Activated CD4-positive, alpha-beta memory T cell treated with anti-CD3 and anti-CD28 coated beads for 36 hours (primary cell): ENCODE measurements at regions not wholly inside any gene's neighbourhood (a gene's known extent, or its start where the extent isn't known, plus 50 kb on each side); places are given as distances from the start of the nearest gene placed in this dataset.
"Not testable (repeated sequence)": the region's sequence is repeated elsewhere in the genome, so short reads cannot be mapped to it uniquely, and the experiment has no call there.

Experiments
- CTCF ChIA-PET: fragments of 350-600 bp; sonication (Branson Sonifier 250); formaldehyde crosslinking; loops from one replicate; lab custom pipeline; 2021; ENCODE audit warnings: antibody characterized with exemption, inconsistent platforms; lab: Charles Lee
- POLR2A ChIA-PET: fragments of 350-600 bp; sonication (Branson Sonifier 250); formaldehyde crosslinking; loops from one replicate; lab custom pipeline; 2021; ENCODE audit warnings: antibody characterized with exemption; lab: Charles Lee
- DNase-seq: peaks from one replicate; pipeline ENCODE4 v3.0.0-alpha.2; 2020
- H3K27ac Mint-ChIP-seq: one replicate; pipeline ENCODE4 v1.8.0; 2021; ENCODE audit warnings: mixed read lengths
- H3K27me3 Mint-ChIP-seq: one replicate; pipeline ENCODE4 v1.8.0; 2021; ENCODE audit warnings: mixed read lengths
- H3K36me3 Mint-ChIP-seq: one replicate; pipeline ENCODE4 v1.8.0; 2021; ENCODE audit warnings: mixed read lengths
- H3K4me1 Mint-ChIP-seq: one replicate; pipeline ENCODE4 v1.8.0; 2021; ENCODE audit warnings: low read depth, mixed read lengths
- H3K4me3 Mint-ChIP-seq: one replicate; pipeline ENCODE4 v1.8.0; 2021; ENCODE audit warnings: mild to moderate bottlenecking, mixed read lengths
- H3K9me3 Mint-ChIP-seq: one replicate; pipeline ENCODE4 v1.8.0; 2021; ENCODE audit warnings: mixed read lengths
- intact Hi-C: fragments of 100-400 bp; cut with micrococcal nuclease; formaldehyde crosslinking; loops from one replicate; pipeline ENCODE4 v1.15.1; 2023

DNA sequence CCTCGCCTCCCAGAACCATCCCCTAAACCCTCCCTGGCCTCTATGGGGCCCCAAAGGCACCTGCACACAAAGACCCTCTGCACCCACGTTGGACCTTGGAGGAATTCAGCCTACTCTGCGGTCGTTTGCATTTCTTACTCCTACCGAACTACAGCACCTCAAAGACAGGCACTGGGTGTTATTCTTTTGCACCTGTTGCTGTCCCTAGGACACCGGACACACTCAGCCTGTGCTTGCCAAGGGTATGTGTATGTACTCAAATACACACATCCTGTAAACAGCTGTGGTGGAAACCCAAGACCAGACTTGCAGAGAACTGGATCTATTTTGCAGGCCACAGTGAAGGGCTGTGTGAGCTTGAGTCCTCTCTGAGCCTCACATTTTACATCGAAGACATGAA is 122.1 kb downstream of the TNFRSF13B start:
- H3K27ac Mint-ChIP-seq, H3K4me1 Mint-ChIP-seq, H3K27me3 Mint-ChIP-seq, CTCF ChIA-PET, H3K36me3 Mint-ChIP-seq, H3K4me3 Mint-ChIP-seq, DNase-seq, POLR2A ChIA-PET, intact Hi-C loops, H3K9me3 Mint-ChIP-seq: not testable (repeated sequence)

- DNase-seq, intact Hi-C loops, H3K4me3 Mint-ChIP-seq, POLR2A ChIA-PET, H3K9me3 Mint-ChIP-seq, CTCF ChIA-PET, H3K27ac Mint-ChIP-seq, H3K27me3 Mint-ChIP-seq, H3K36me3 Mint-ChIP-seq, H3K4me1 Mint-ChIP-seq: not testable (repeated sequence)
Observed at GRCh38 chr17:16848997-16849396, 122.9 kb downstream of the TNFRSF13B start.

GRCh38 chr17:16845098-16845497 is 126.8 kb downstream of the TNFRSF13B start:
- POLR2A ChIA-PET, DNase-seq, CTCF ChIA-PET, H3K27me3 Mint-ChIP-seq, H3K9me3 Mint-ChIP-seq, H3K4me3 Mint-ChIP-seq, intact Hi-C loops, H3K36me3 Mint-ChIP-seq, H3K4me1 Mint-ChIP-seq, H3K27ac Mint-ChIP-seq: not testable (repeated sequence)

DNA sequence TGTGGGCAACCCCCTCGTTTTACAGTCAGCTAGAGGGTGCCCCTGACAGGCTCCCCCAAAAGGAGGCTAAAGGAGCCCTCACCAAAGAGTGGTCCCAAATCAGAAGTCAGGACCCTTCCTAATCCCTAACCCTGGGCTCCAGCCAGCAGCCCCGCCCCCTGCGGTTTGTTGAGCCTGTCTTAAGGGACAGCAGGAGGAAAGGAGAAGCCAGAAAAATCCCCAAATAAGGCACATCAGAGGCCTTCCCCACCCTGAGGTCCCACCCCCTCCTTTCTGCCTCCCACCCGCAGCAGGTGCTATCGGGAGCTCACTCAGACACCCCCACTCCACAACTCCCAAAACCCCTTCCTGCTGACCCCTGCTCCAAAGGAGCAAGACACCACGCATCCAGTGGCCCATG is 127.2 kb downstream of the TNFRSF13B start:
- POLR2A ChIA-PET, intact Hi-C loops, H3K4me3 Mint-ChIP-seq, CTCF ChIA-PET, H3K27me3 Mint-ChIP-seq, DNase-seq, H3K4me1 Mint-ChIP-seq, H3K27ac Mint-ChIP-seq, H3K36me3 Mint-ChIP-seq, H3K9me3 Mint-ChIP-seq: not testable (repeated sequence)

DNA sequence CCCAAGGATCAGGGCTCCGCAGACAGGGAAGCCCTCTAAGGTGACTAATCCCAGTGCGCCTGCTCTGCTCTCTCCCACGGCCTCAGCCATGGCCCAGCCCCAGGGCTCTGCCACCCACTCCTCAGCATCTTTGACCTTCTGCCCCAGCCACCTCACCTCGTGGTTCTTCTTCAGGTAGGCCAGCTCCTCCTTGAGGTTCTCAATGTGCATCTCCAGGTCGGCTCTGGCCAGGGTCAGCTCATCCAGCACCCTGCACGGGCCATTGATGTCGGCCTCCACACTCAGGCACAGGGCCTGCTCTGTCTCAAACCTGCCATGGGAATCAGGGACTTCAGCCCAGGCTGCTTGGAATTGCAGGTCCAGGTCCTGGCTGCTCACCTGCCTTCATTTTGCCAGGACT is 128.4 kb downstream of the TNFRSF13B start:
- H3K9me3 Mint-ChIP-seq, H3K4me3 Mint-ChIP-seq, intact Hi-C loops, DNase-seq, H3K4me1 Mint-ChIP-seq, CTCF ChIA-PET, POLR2A ChIA-PET, H3K27ac Mint-ChIP-seq, H3K27me3 Mint-ChIP-seq, H3K36me3 Mint-ChIP-seq: not testable (repeated sequence)

DNA sequence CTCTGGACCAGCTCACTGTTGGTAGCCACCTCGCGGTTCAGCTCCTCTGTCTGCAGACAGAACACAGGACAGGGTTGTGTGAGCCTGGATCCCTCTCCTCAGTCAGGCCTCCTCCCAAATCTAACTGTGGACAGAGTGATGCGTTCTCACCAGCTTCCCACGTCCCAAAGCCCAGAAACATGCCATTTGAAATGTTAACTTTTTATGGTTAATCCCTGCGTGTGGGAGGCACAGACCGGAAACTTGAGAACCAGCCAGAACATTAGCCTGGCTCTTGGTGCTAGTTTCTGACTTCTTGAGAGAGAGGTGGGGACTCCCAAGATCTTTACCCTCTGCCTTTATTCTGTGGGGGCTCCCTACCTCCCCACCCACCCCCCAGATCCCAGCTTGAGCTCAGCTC is 129.6 kb downstream of the TNFRSF13B start:
- H3K27me3 Mint-ChIP-seq, H3K36me3 Mint-ChIP-seq, H3K4me1 Mint-ChIP-seq, POLR2A ChIA-PET, intact Hi-C loops, DNase-seq, H3K4me3 Mint-ChIP-seq, H3K9me3 Mint-ChIP-seq, CTCF ChIA-PET, H3K27ac Mint-ChIP-seq: not testable (repeated sequence)

DNA sequence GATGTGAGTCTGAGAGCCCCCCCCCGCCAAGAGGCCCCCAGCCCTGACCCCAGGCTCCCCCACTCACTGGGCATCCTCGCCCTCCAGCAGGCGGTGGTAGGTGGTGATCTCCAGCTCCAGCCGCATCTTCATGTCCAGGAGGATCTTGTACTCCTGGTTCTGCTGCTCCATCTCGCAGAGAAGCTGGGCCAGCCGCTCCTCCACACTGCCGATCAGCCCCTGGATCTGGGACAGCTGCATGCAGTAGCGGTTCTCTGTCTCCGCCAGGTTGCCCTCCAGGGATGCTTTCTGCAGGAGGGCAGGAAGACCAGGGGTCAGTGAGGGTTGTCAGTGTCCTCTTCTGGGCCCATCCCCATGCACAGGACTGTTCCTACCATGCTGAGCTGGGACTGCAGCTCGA is 130.0 kb downstream of the TNFRSF13B start:
- H3K4me1 Mint-ChIP-seq, H3K4me3 Mint-ChIP-seq, H3K36me3 Mint-ChIP-seq, DNase-seq, POLR2A ChIA-PET, H3K27me3 Mint-ChIP-seq, intact Hi-C loops, H3K27ac Mint-ChIP-seq, CTCF ChIA-PET, H3K9me3 Mint-ChIP-seq: not testable (repeated sequence)

DNA sequence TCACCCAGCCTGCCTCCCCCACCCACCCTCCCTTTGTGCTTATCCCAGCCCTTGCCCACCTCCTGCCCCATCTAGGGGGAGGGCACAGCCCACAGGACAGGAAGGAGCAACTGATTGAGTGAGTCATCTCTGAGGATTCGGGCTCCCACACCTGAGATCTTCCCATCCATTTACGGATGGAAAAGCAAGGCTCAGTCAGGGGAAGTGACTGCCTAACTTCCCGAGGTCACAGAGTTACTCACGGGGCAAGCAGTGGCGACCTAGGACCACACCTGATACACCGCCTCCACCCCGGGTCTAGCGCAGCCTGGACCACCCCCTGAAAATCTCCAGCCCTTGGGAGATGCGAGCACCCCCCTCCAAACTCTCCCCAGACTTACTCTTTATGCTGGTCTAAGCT is 131.7 kb downstream of the TNFRSF13B start:
- H3K9me3 Mint-ChIP-seq, CTCF ChIA-PET, H3K36me3 Mint-ChIP-seq, DNase-seq, H3K27me3 Mint-ChIP-seq, intact Hi-C loops, H3K4me3 Mint-ChIP-seq, H3K4me1 Mint-ChIP-seq, H3K27ac Mint-ChIP-seq, POLR2A ChIA-PET: not testable (repeated sequence)

GRCh38 chr17:16839242-16840175 is 132.4 kb downstream of the TNFRSF13B start:
- intact Hi-C loops, H3K4me1 Mint-ChIP-seq, H3K27ac Mint-ChIP-seq, H3K4me3 Mint-ChIP-seq, CTCF ChIA-PET, DNase-seq, H3K36me3 Mint-ChIP-seq, POLR2A ChIA-PET, H3K9me3 Mint-ChIP-seq, H3K27me3 Mint-ChIP-seq: not testable (repeated sequence)

- CTCF ChIA-PET, DNase-seq, H3K4me3 Mint-ChIP-seq, H3K27ac Mint-ChIP-seq, H3K4me1 Mint-ChIP-seq, H3K9me3 Mint-ChIP-seq, H3K36me3 Mint-ChIP-seq, H3K27me3 Mint-ChIP-seq, POLR2A ChIA-PET, intact Hi-C loops: not testable (repeated sequence)
Observed at GRCh38 chr17:16838795-16839194, 133.1 kb downstream of the TNFRSF13B start.

DNA sequence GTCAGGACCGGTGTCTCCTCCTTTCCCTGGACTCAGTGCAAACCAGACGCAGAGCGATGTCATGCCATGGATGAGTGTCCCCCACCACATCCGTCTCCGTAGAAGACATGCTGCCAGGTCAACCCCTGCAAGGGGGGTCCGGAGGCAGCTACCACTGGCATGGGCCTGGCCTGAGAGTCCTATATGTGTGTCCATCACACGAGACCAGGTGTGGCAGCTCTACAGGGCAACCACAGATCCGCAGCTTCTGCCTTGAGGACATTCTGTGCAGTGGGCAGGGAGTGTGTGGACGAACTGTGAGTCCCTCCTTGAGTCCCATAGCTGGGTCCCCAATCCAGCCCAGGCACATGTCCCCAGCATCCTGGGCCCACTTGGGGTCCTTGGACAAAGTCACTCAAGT is 133.6 kb downstream of the TNFRSF13B start:
- H3K4me1 Mint-ChIP-seq, H3K9me3 Mint-ChIP-seq, intact Hi-C loops, H3K36me3 Mint-ChIP-seq, CTCF ChIA-PET, DNase-seq, H3K4me3 Mint-ChIP-seq, H3K27ac Mint-ChIP-seq, POLR2A ChIA-PET, H3K27me3 Mint-ChIP-seq: not testable (repeated sequence)

DNA sequence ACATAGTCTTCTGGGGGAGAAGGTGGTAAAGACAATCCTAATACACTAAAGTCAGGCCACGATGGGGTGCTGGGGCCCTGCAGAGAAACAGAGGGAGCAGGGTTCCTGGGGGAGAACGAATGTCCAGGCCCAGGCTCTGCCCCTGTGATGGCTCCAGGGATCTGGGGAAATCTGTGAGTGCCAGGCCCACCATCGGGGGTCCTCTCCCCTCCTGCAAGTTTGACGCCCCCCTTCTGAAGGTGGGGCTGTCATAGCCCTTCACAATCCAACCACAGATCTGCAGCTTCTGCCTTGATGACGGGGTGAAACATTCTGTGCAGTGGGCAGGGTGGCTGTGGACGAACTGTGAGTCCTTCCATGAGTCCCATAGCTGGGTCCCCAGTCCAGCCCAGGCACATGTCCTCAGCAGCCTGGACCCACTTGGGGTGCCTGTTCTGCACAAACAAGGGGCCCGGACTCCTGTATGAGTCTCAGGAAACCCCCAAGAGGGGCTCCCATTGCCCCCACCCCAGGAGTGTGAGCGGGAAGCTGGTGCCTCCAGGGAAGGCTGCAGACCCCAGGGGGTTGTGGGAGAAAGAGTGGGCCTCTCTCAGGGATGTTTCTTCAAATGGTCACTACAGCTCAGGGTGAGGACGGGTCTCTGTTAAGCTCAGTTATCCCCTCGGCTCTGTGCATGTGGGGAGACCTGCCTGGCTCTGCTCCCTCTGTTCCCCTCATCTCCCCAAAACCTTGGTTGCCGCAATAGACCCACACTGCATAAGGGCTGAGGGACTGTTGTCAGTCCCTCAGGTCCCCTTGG is 134.3 kb downstream of the TNFRSF13B start:
- H3K4me3 Mint-ChIP-seq, H3K27ac Mint-ChIP-seq, intact Hi-C loops, H3K36me3 Mint-ChIP-seq, CTCF ChIA-PET, H3K27me3 Mint-ChIP-seq, DNase-seq, H3K4me1 Mint-ChIP-seq, POLR2A ChIA-PET, H3K9me3 Mint-ChIP-seq: not testable (repeated sequence)
